Lung (tissue), 11 donors: ENCODE measurements at regions not wholly inside any gene's neighbourhood (a gene's known extent, or its start where the extent isn't known, plus 50 kb on each side); places are given as distances from the start of the nearest gene placed in this dataset.

Experiments
- ATAC-seq: fragments of 200-7000 bp; cut with Tn5 transposase; one replicate; pipeline ENCODE4 v1.9.1; 2020; ENCODE audit warnings: moderate number of reproducible peaks; ENCODE audit not compliant: insufficient read depth, low FRiP score
- DNase-seq, 3 donors: peaks; one replicate each; pipeline ENCODE4 v3.0.0-alpha.2; 2013 to 2017
- H3K27ac ChIP-seq, 2 donors: one replicate each; pipeline ENCODE4 v1.5.1; 2013; ENCODE audit warnings: mild to moderate bottlenecking in 2 of 2, moderate library complexity in 2 of 2, control low read depth in 1 of 2, inconsistent platforms in 1 of 2, low read depth in 1 of 2, low read length in 1 of 2
- H3K27me3 ChIP-seq, 3 donors: one replicate each; pipeline ENCODE4 v1.5.1; 2013; ENCODE audit warnings: low read length in 2 of 3; ENCODE audit not compliant: control insufficient read depth in 3 of 3, insufficient read depth in 3 of 3
- H3K36me3 ChIP-seq, 4 donors: one replicate each; pipeline ENCODE4 v1.5.1; 2013; ENCODE audit warnings: low read length in 4 of 4, mild to moderate bottlenecking in 1 of 4, moderate library complexity in 1 of 4; ENCODE audit not compliant: control insufficient read depth in 4 of 4, insufficient read depth in 4 of 4
- H3K4me1 ChIP-seq, 5 donors: one replicate each; pipeline ENCODE4 v1.5.1; 2013; ENCODE audit warnings: low read length in 5 of 5, mild to moderate bottlenecking in 2 of 5, moderate library complexity in 1 of 5; ENCODE audit not compliant: control insufficient read depth in 5 of 5, insufficient read depth in 5 of 5
- H3K4me3 ChIP-seq: one replicate; pipeline ENCODE4 v1.5.1; 2013; ENCODE audit warnings: mild to moderate bottlenecking, control low read depth, moderate library complexity
- H3K9ac ChIP-seq, 2 donors: one replicate each; pipeline ENCODE4 v1.5.1; 2013; ENCODE audit warnings: low read length in 2 of 2, control low read depth in 1 of 2; ENCODE audit not compliant: insufficient read depth in 1 of 2
- H3K9me3 ChIP-seq, 4 donors: one replicate each; pipeline ENCODE4 v1.5.1; 2013; ENCODE audit warnings: low read length in 3 of 4, mild to moderate bottlenecking in 1 of 4, moderate library complexity in 1 of 4; ENCODE audit not compliant: control insufficient read depth in 4 of 4, insufficient read depth in 3 of 4
- WGBS, 2 donors: extraction: QIAGEN DNeasy Blood & Tissue Kit; methylation state at CpG; one replicate each; pipeline ENCODE4 v1.1.7; 2013; 5-methylcytosine and 5-hydroxymethylcytosine counted together
- TF ChIP-seq, protein P1 (sequence below): IDR thresholded peaks from 2 replicates; pipeline ENCODE4 v1.5.1; 2012; ENCODE audit warnings: mild to moderate bottlenecking; ENCODE audit errors: control extremely low read depth, extremely low read depth
- donor health status: control.
- donor health status: control.
- donor health status: Bipolar disorder and iron deficiency.
- donor health status: healthy.
- donor health status: DM: yes; HTN: yes; CAD: no.

DNA sequence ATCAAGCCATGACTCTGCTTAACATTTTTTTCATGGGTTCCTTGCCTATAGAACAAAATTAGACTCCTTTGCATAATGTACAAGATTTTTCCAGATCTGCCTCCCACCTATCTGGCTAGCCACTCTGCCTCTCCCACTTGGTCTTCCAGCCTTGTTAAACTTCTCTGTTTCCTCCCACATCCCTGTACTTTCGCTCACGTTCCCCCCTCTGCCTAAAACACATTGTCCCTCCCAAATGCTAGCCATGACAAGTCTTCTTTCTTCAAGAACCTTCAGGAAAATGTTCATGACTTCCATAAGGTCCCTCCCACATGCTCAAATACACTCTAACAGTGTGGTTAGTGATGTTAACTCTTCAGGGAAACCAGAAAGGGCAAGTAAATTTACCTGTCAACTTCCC is 214.6 kb downstream of the ADGRA3 start:
- Histone ChIP-seq H3K36me3 (no peaks in the 10 kb centered on the region), H3K9ac (no peak overlapping the region), H3K4me3 (no peak overlapping the region), H3K4me1 (no peaks in the 10 kb centered on the region), H3K9me3 (peaks cover 0 to 8% (median 2%) of the 10 kb centered on the region in 4 donors), H3K27me3 (no peaks in the 10 kb centered on the region), H3K27ac (no peak overlapping the region)
- no peak for ATAC-seq
- TF ChIP-seq, protein P1, sequence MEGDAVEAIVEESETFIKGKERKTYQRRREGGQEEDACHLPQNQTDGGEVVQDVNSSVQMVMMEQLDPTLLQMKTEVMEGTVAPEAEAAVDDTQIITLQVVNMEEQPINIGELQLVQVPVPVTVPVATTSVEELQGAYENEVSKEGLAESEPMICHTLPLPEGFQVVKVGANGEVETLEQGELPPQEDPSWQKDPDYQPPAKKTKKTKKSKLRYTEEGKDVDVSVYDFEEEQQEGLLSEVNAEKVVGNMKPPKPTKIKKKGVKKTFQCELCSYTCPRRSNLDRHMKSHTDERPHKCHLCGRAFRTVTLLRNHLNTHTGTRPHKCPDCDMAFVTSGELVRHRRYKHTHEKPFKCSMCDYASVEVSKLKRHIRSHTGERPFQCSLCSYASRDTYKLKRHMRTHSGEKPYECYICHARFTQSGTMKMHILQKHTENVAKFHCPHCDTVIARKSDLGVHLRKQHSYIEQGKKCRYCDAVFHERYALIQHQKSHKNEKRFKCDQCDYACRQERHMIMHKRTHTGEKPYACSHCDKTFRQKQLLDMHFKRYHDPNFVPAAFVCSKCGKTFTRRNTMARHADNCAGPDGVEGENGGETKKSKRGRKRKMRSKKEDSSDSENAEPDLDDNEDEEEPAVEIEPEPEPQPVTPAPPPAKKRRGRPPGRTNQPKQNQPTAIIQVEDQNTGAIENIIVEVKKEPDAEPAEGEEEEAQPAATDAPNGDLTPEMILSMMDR = no peak
- no peak for DNase-seq
- WGBS, 2 donors = 84 to 88% methylated on average over 2 of the region's 2 CpGs

GRCh38 chr4:22299678-22300077 is 216.2 kb downstream of the ADGRA3 start:
- Histone ChIP-seq H3K9ac (no peak overlapping the region), H3K9me3 (peaks cover 0 to 8% (median 1%) of the 10 kb centered on the region in 4 donors), H3K36me3 (no peaks in the 10 kb centered on the region), H3K4me1 (no peaks in the 10 kb centered on the region), H3K27me3 (no peaks in the 10 kb centered on the region), H3K27ac (no peak overlapping the region), H3K4me3 (no peak overlapping the region)
- TF ChIP-seq, protein P1 = no peak
- 73 to 81% methylated on average over 3 of the region's 3 CpGs for WGBS, 2 donors
- no peak for DNase-seq
- no peak for ATAC-seq

DNA sequence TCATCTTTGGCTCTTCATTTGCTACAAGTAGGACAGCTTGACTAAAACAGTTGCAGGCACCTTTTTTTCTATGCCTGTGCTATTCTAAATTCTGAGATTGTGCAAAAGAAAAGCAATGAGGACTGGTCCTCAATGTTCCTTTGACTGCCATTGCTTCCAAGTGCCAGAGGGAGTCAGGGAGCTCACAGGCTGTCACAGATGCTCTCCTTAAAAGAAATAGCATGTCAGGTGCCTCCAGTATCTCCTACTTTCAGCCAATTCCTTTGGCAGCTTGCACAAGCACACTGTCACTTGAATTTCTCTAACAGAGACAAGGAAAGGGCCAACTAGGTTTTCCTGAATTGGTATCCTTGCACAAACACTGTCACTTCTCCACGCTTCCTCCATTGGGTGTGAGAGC is 228.2 kb downstream of the ADGRA3 start:
- H3K27ac ChIP-seq = no peak overlapping the region
- ATAC-seq = no peak
- DNase-seq = no peak
- no peaks in the 10 kb centered on the region for H3K27me3 ChIP-seq
- WGBS, 2 donors = 70 to 87% methylated on average over 1 of the region's 1 CpG
- TF ChIP-seq, protein P1 = no peak
- no peak overlapping the region for H3K9ac ChIP-seq
- H3K9me3 ChIP-seq = peaks cover 0 to 6% (median 3%) of the 10 kb centered on the region in 4 donors
- no peaks in the 10 kb centered on the region for H3K4me1 ChIP-seq
- no peaks in the 10 kb centered on the region for H3K36me3 ChIP-seq
- no peak overlapping the region for H3K4me3 ChIP-seq

- no peaks in the 10 kb centered on the region for H3K36me3 ChIP-seq
- no peak for DNase-seq
- peaks cover 0 to 7% (median 0%) of the 10 kb centered on the region in 4 donors for H3K9me3 ChIP-seq
- no peaks in the 10 kb centered on the region for H3K4me1 ChIP-seq
- 77 to 80% methylated on average over 10 of the region's 10 CpGs for WGBS, 2 donors
- no peak overlapping the region for H3K4me3 ChIP-seq
- TF ChIP-seq, protein P1 = no peak
- H3K27ac ChIP-seq = no peak overlapping the region
- no peaks in the 10 kb centered on the region for H3K27me3 ChIP-seq
- no peak for ATAC-seq
- no peak overlapping the region for H3K9ac ChIP-seq
Measured at GRCh38 chr4:22268350-22269025, 247.4 kb downstream of the ADGRA3 start.
